Stimulated activated naive CD8-positive, alpha-beta T cell treated with anti-CD3 and anti-CD28 coated beads, Interleukin-15, Interleukin-2, amounts not matched to agents 100 U/mL and 50 U/mL, for 24 hours (primary cell): ENCODE measurements at regions not wholly inside any gene's neighbourhood (a gene's known extent, or its start where the extent isn't known, plus 50 kb on each side); places are given as distances from the start of the nearest gene placed in this dataset.
"Not testable (repeated sequence)": the region's sequence is repeated elsewhere in the genome, so short reads cannot be mapped to it uniquely, and the experiment has no call there.

Experiments
- ATAC-seq: fragments of 150-1000 bp; cut with Tn5 transposase; one replicate; pipeline ENCODE4 v1.10.0; 2021
- DNase-seq: peaks from one replicate; pipeline ENCODE4 v3.0.0; 2021

GRCh38 chr10:85319826-85320225, 991.4 kb downstream of the CCSER2 start:
- ATAC-seq (no peak), DNase-seq (no peak)

GRCh38 chr10:85333594-85333993, 1005.2 kb downstream of the CCSER2 start:
- ATAC-seq (no peak), DNase-seq (no peak)

GRCh38 chr10:85362401-85362800, 1004.2 kb downstream of the GRID1 start:
- DNase-seq (no peak), ATAC-seq (no peak)

- no peak for ATAC-seq
- DNase-seq, result no peak
Measured at GRCh38 chr10:85377029-85377806, 989.4 kb downstream of the GRID1 start.

GRCh38 chr10:85379338-85379737, 987.3 kb downstream of the GRID1 start:
- DNase-seq (no peak), ATAC-seq (no peak)

- DNase-seq (no peak), ATAC-seq (no peak)
Measured at GRCh38 chr10:85400981-85401695, 965.5 kb downstream of the GRID1 start.

GRCh38 chr10:85402541-85402940, 964.1 kb downstream of the GRID1 start:
- DNase-seq (no peak), ATAC-seq (no peak)

- ATAC-seq (no peak), DNase-seq (no peak)
Measured at GRCh38 chr10:85407088-85407487, 959.5 kb downstream of the GRID1 start.

GRCh38 chr10:85408388-85408787, 958.2 kb downstream of the GRID1 start:
- DNase-seq (no peak), ATAC-seq (no peak)

- not testable (repeated sequence) for DNase-seq
Measured at GRCh38 chr10:85410586-85410985, 956.0 kb downstream of the GRID1 start.

GRCh38 chr10:85413570-85413969, 953.0 kb downstream of the GRID1 start:
- DNase-seq (no peak), ATAC-seq (no peak)

More at GRCh38 chr10:85410586-85410985, 956.0 kb downstream of the GRID1 start:
- not testable (repeated sequence) for ATAC-seq

- no peak for ATAC-seq
- DNase-seq, result no peak
Measured at GRCh38 chr10:85420501-85421191, 945.9 kb downstream of the GRID1 start.

GRCh38 chr10:85421421-85421820, 945.2 kb downstream of the GRID1 start:
- ATAC-seq (no peak), DNase-seq (no peak)

GRCh38 chr10:85429126-85429525, 937.5 kb downstream of the GRID1 start:
- ATAC-seq, result no peak
- DNase-seq, result no peak

- DNase-seq, result no peak
- no peak for ATAC-seq
Measured at GRCh38 chr10:85430991-85431390, 935.6 kb downstream of the GRID1 start.

GRCh38 chr10:85433248-85433647, 933.3 kb downstream of the GRID1 start:
- no peak for ATAC-seq
- no peak for DNase-seq

- no peak for DNase-seq
- ATAC-seq, result no peak
Measured at GRCh38 chr10:85444868-85445267, 921.7 kb downstream of the GRID1 start.

GRCh38 chr10:85445702-85446101, 920.9 kb downstream of the GRID1 start:
- ATAC-seq, result no peak
- no peak for DNase-seq

- ATAC-seq, result no peak
- no peak for DNase-seq
Measured at GRCh38 chr10:85446827-85447226, 919.8 kb downstream of the GRID1 start.

- ATAC-seq (no peak), DNase-seq (no peak)
Measured at GRCh38 chr10:85447690-85448089, 918.9 kb downstream of the GRID1 start.

- DNase-seq (no peak), ATAC-seq (no peak)
Measured at GRCh38 chr10:85448716-85449115, 917.9 kb downstream of the GRID1 start.

GRCh38 chr10:85454386-85454785, 912.2 kb downstream of the GRID1 start:
- DNase-seq (no peak), ATAC-seq (no peak)

- DNase-seq (no peak), ATAC-seq (no peak)
Measured at GRCh38 chr10:85457191-85457590, 909.4 kb downstream of the GRID1 start.
